ENCODE measurements at regions not wholly inside any gene's neighbourhood (a gene's known extent, or its start where the extent isn't known, plus 50 kb on each side); places are given as distances from the start of the nearest gene placed in this dataset.

DNA sequence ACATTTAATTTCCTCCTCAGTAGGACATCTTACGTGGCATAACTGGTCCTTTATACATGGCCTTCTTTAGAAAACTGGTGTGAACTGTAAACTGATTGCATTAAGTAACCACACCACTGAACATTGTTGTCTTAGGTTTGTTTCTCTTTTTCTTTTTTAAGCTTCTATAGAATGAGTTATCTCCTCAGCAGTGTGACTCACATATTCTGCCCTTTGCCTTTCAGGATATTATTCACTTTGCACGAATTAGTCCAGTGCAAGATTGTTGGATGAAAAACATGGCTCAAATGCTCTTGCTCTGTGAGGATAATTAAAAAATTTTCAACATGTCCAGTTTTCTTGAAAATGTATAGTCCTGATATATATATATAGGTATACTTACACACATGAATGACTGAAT, 147.6 kb downstream of the KBTBD8 start:
- Histone ChIP-seq H3K36me3 (ENCODE audit: control insufficient read depth, insufficient read depth, low read length) (no peaks in the 10 kb centered on the region), H3K27me3 (ENCODE audit: control insufficient read depth in 2 of 2, insufficient read depth in 2 of 2, low read length in 2 of 2) (no peaks in the 10 kb centered on the region), H3K9me1 (ENCODE audit: control insufficient read depth, insufficient read depth, low read length) (no peaks in the 10 kb centered on the region), H3K27ac (ENCODE audit: extremely low read depth, low read depth, low read length) (no peak overlapping the region), H3K4me1 (replicated peaks in 1 of 2; ENCODE audit: control insufficient read depth in 2 of 2, insufficient read depth in 2 of 2, low read length in 2 of 2) (no peaks in the 10 kb centered on the region), H3K9me3 (replicated peaks; ENCODE audit: control insufficient read depth, insufficient read depth, low read depth, low read length) (no peaks in the 10 kb centered on the region), H3K79me2 (ENCODE audit: control insufficient read depth, insufficient read depth, low read length) (no peaks in the 10 kb centered on the region), H3K9ac (ENCODE audit: insufficient read depth in 1 of 2, low read depth in 2 of 2, low read length in 2 of 2) (no peak overlapping the region), H3K4me3 (no peak overlapping the region), H4K20me1 (replicated peaks; ENCODE audit: control insufficient read depth, insufficient read depth, low read length) (no peaks in the 10 kb centered on the region), H3K4me2 (ENCODE audit: insufficient read depth, low read length) (no peak overlapping the region), H2AFZ (ENCODE audit: low read depth, low read length) (no peak overlapping the region)
- TF ChIP-seq, protein P1, sequence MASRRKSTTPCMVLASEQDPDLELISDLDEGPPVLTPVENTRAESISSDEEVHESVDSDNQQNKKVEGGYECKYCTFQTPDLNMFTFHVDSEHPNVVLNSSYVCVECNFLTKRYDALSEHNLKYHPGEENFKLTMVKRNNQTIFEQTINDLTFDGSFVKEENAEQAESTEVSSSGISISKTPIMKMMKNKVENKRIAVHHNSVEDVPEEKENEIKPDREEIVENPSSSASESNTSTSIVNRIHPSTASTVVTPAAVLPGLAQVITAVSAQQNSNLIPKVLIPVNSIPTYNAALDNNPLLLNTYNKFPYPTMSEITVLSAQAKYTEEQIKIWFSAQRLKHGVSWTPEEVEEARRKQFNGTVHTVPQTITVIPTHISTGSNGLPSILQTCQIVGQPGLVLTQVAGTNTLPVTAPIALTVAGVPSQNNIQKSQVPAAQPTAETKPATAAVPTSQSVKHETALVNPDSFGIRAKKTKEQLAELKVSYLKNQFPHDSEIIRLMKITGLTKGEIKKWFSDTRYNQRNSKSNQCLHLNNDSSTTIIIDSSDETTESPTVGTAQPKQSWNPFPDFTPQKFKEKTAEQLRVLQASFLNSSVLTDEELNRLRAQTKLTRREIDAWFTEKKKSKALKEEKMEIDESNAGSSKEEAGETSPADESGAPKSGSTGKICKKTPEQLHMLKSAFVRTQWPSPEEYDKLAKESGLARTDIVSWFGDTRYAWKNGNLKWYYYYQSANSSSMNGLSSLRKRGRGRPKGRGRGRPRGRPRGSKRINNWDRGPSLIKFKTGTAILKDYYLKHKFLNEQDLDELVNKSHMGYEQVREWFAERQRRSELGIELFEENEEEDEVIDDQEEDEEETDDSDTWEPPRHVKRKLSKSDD (conservative IDR thresholded peaks at IDR 0.05; ENCODE audit: low read length): no peak
- no peak for TF ChIP-seq ARHGAP35 (IDR thresholded peaks at IDR 0.05; ENCODE audit: partially characterized antibody)
- ATAC-seq (no peak), DNase-seq (ENCODE audit: extremely low read depth in 1 of 4, low spot score in 3 of 4) (no peak), FAIRE-seq (no peak)
- WGBS (ENCODE audit: insufficient coverage, low coverage, missing lambda C conversion rate): 0% methylated on average over 2 of the region's 2 CpGs
- ChIA-PET CTCF (ENCODE audit: low intra/inter-chr PET ratio) (no interaction called here), POLR2A (interaction anchor here (0.6 kb wide), 1 partner anchor 98 kb away, joined by 3 read pairs; no protein-coding TSS in a partner anchor)
- in situ Hi-C loops (cut with MboI) (no loop called here), intact Hi-C loops (cut with micrococcal nuclease) (no loop called here)
- BruUV-seq (replicated peaks): no TSS peak

- Histone ChIP-seq H3K27ac (ENCODE audit: extremely low read depth, low read depth, low read length) (no peak overlapping the region), H3K36me3 (ENCODE audit: control insufficient read depth, insufficient read depth, low read length) (no peaks in the 10 kb centered on the region), H3K4me1 (replicated peaks in 1 of 2; ENCODE audit: control insufficient read depth in 2 of 2, insufficient read depth in 2 of 2, low read length in 2 of 2) (no peaks in the 10 kb centered on the region), H3K9me1 (ENCODE audit: control insufficient read depth, insufficient read depth, low read length) (no peaks in the 10 kb centered on the region), H3K4me2 (ENCODE audit: insufficient read depth, low read length) (no peak overlapping the region), H3K9me3 (replicated peaks; ENCODE audit: control insufficient read depth, insufficient read depth, low read depth, low read length) (no peaks in the 10 kb centered on the region), H4K20me1 (replicated peaks; ENCODE audit: control insufficient read depth, insufficient read depth, low read length) (no peaks in the 10 kb centered on the region), H3K9ac (ENCODE audit: insufficient read depth in 1 of 2, low read depth in 2 of 2, low read length in 2 of 2) (no peak overlapping the region), H3K27me3 (ENCODE audit: control insufficient read depth in 2 of 2, insufficient read depth in 2 of 2, low read length in 2 of 2) (no peaks in the 10 kb centered on the region), H2AFZ (ENCODE audit: low read depth, low read length) (no peak overlapping the region), H3K79me2 (ENCODE audit: control insufficient read depth, insufficient read depth, low read length) (no peaks in the 10 kb centered on the region), H3K4me3 (no peak overlapping the region)
- intact Hi-C loops (cut with micrococcal nuclease) (no loop called here), in situ Hi-C loops (cut with MboI) (no loop called here)
- FAIRE-seq (no peak), ATAC-seq (no peak), DNase-seq (ENCODE audit: extremely low read depth in 1 of 4, low spot score in 3 of 4) (no peak)
- CTCF ChIA-PET (ENCODE audit: low intra/inter-chr PET ratio): no interaction called here
- 0% methylated on average over 8 of the region's 8 CpGs for WGBS (ENCODE audit: insufficient coverage, low coverage, missing lambda C conversion rate)
- POLR2A ChIA-PET: no interaction called here
- no TSS peak for BruUV-seq (replicated peaks)
- TF ChIP-seq FOXK1 (CRISPR knock-in tag; IDR thresholded peaks at IDR 0.05; ENCODE audit: borderline replicate concordance) (no peak), KDM2B (CRISPR knock-in tag; IDR thresholded peaks at IDR 0.05) (no peak), TAF15 (IDR thresholded peaks at IDR 0.05; ENCODE audit: low read depth, low read length) (no peak), GABPB1 (CRISPR knock-in tag; IDR thresholded peaks at IDR 0.05) (no peak), SRSF7 (optimal IDR thresholded peaks at IDR 0.05; ENCODE audit: low read depth, low read length) (no peak), FOSL1 (tag; conservative IDR thresholded peaks at IDR 0.05) (no peak), IRF9 (tag; IDR thresholded peaks at IDR 0.05) (no peak), MBD2 (IDR thresholded peaks at IDR 0.05; ENCODE audit: borderline replicate concordance, low read depth) (no peak), SMARCA4 (IDR thresholded peaks at IDR 0.05) (no peak), KLF16 (IDR thresholded peaks at IDR 0.05) (no peak), NCOA6 (IDR thresholded peaks at IDR 0.05) (no peak)
- TF ChIP-seq, protein P2, sequence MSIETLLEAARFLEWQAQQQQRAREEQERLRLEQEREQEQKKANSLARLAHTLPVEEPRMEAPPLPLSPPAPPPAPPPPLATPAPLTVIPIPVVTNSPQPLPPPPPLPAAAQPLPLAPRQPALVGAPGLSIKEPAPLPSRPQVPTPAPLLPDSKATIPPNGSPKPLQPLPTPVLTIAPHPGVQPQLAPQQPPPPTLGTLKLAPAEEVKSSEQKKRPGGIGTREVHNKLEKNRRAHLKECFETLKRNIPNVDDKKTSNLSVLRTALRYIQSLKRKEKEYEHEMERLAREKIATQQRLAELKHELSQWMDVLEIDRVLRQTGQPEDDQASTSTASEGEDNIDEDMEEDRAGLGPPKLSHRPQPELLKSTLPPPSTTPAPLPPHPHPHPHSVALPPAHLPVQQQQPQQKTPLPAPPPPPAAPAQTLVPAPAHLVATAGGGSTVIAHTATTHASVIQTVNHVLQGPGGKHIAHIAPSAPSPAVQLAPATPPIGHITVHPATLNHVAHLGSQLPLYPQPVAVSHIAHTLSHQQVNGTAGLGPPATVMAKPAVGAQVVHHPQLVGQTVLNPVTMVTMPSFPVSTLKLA (conservative IDR thresholded peaks at IDR 0.05): no peak
Observed at GRCh38 chr3:67154429-67154828, 156.3 kb downstream of the KBTBD8 start.
